HL-60 (cell line): ENCODE measurements at regions not wholly inside any gene's neighbourhood (a gene's known extent, or its start where the extent isn't known, plus 50 kb on each side); places are given as distances from the start of the nearest gene placed in this dataset.

Source experiments
- DNase-seq, 2 experiments: peaks; one replicate each; pipeline ENCODE4 v3.0.0-alpha.2; 2010 to 2020; ENCODE audit warnings: low read depth in 1 of 2, low spot score in 1 of 2
- H3K27ac ChIP-seq: fragments of 250-450 bp; sonication (Bioruptor Pico); replicated peaks from 2 replicates; pipeline ENCODE4 v1.5.1; 2020; ENCODE audit warnings: mild to moderate bottlenecking, moderate library complexity
- H3K27me3 ChIP-seq: fragments of 250-450 bp; sonication (Bioruptor Pico); 2 replicates; pipeline ENCODE4 v1.5.1; 2021; ENCODE audit warnings: mild to moderate bottlenecking, moderate library complexity; ENCODE audit not compliant: insufficient read depth, poor library complexity, severe bottlenecking
- H3K4me3 ChIP-seq: replicated peaks from 2 replicates; pipeline ENCODE4 v1.5.1; 2011; ENCODE audit warnings: mild to moderate bottlenecking, control low read depth, low read length; ENCODE audit not compliant: insufficient read depth
- CTCF ChIP-seq: IDR thresholded peaks from one replicate; pipeline ENCODE4 v1.5.1; 2011; ENCODE audit warnings: low read length, control low read depth, inconsistent platforms; ENCODE audit not compliant: insufficient read depth
- GABPA ChIP-seq: IDR thresholded peaks from 2 replicates; pipeline ENCODE4 v1.6.1; 2012; ENCODE audit warnings: low read depth
- POLR2AphosphoS5 ChIP-seq: IDR thresholded peaks from 2 replicates; pipeline ENCODE4 v1.6.1; 2012; ENCODE audit warnings: low read depth
- REST ChIP-seq: IDR thresholded peaks from 2 replicates; pipeline ENCODE4 v1.6.1; 2012; ENCODE audit warnings: low read depth; ENCODE audit not compliant: insufficient replicate concordance
- SPI1 ChIP-seq: IDR thresholded peaks from 2 replicates; pipeline ENCODE4 v1.6.1; 2012; ENCODE audit warnings: low read depth, mild to moderate bottlenecking, borderline replicate concordance

- TF ChIP-seq SPI1 (no peak), CTCF (no peak), REST (no peak)
- no peak overlapping the region for H3K27ac ChIP-seq
- no peaks in the 10 kb centered on the region for H3K27me3 ChIP-seq
- no peak for DNase-seq
- H3K4me3 ChIP-seq, result no peak overlapping the region
Measured at GRCh38 chr2:123364243-123364896, 660.7 kb upstream of the CNTNAP5 start.

DNA sequence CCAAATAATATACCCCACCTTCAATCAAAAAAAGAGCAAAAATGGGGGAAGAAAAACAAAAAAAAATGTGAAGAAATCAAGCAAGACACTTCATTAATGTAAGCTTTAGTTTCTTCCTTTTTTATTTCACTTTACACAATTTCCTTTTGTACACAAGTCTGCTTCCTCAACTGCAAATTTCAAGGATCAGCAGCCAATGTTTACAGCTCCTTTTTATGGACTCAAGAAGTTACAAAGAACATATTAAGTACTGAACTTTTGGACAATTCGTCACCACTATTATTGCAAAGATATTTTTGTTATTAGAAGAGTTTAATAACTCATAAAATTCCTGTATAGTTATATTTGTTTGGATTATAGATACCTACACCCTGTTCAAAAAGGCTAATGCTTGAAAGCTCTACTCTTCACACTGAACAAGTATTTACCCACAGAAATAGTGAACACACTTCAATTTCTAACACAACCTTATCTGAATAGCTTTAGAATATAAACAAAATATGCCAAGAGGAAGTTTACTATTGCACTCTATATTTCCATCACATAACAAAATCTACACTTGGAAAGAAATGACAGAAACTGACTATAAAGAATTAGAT lies 658.7 kb upstream of the CNTNAP5 start:
- DNase-seq, result no peak
- no peak overlapping the region for H3K27ac ChIP-seq
- no peak for TF ChIP-seq GABPA
- TF ChIP-seq CTCF, result no peak
- TF ChIP-seq REST, result no peak
- H3K27me3 ChIP-seq, result no peaks in the 10 kb centered on the region
- no peak overlapping the region for H3K4me3 ChIP-seq

GRCh38 chr2:123370186-123370585 lies 654.9 kb upstream of the CNTNAP5 start:
- H3K27me3 ChIP-seq, result no peaks in the 10 kb centered on the region
- TF ChIP-seq POLR2AphosphoS5 (no peak), SPI1 (no peak), REST (no peak), CTCF (no peak), GABPA (no peak)
- H3K27ac ChIP-seq, result no peak overlapping the region
- H3K4me3 ChIP-seq, result no peak overlapping the region
- no peak for DNase-seq
